Amniotic epithelial cell (primary cell): ENCODE measurements at regions not wholly inside any gene's neighbourhood (a gene's known extent, or its start where the extent isn't known, plus 50 kb on each side); places are given as distances from the start of the nearest gene placed in this dataset.
A peak's percentile ranks its signal among the peaks of the same experiment; 100 is the strongest.

Source experiments
- DNase-seq: peaks from one replicate; pipeline ENCODE4 v3.0.0-alpha.2; 2010; ENCODE audit warnings: low read depth

- DNase-seq: no peak
These were observed 509.2 kb downstream of the TDRD15 start for GRCh38 chr2:21633015-21633414.

GRCh38 chr2:21633466-21633865 is 509.7 kb downstream of the TDRD15 start:
- no peak for DNase-seq

- no peak for DNase-seq
These were observed 510.1 kb downstream of the TDRD15 start for GRCh38 chr2:21633911-21634310.

GRCh38 chr2:21640046-21640445 is 516.3 kb downstream of the TDRD15 start:
- no peak for DNase-seq

- peak; percentile 17 for DNase-seq
These were observed 518.9 kb downstream of the TDRD15 start for GRCh38 chr2:21642647-21643046.

GRCh38 chr2:21643180-21643579 is 519.4 kb downstream of the TDRD15 start:
- DNase-seq: peak; percentile 47

GRCh38 chr2:21644266-21644665 is 520.5 kb downstream of the TDRD15 start:
- peak; percentile 5 for DNase-seq

- no peak for DNase-seq
These were observed 522.6 kb downstream of the TDRD15 start for GRCh38 chr2:21646345-21646744.

- DNase-seq: no peak
These were observed 526.8 kb downstream of the TDRD15 start for GRCh38 chr2:21650569-21650968.

- DNase-seq: no peak
These were observed 531.4 kb downstream of the TDRD15 start for GRCh38 chr2:21655136-21655535.

GRCh38 chr2:21656330-21657075 is 532.7 kb downstream of the TDRD15 start:
- DNase-seq: no peak

GRCh38 chr2:21657445-21657844 is 533.7 kb downstream of the TDRD15 start:
- DNase-seq: peak; percentile 6

- no peak for DNase-seq
These were observed 534.5 kb downstream of the TDRD15 start for GRCh38 chr2:21658269-21658668.

- no peak for DNase-seq
These were observed 535.2 kb downstream of the TDRD15 start for GRCh38 chr2:21658907-21659477.

GRCh38 chr2:21664083-21664482 is 540.3 kb downstream of the TDRD15 start:
- no peak for DNase-seq

- DNase-seq: no peak
These were observed 543.9 kb downstream of the TDRD15 start for GRCh38 chr2:21667638-21668037.

GRCh38 chr2:21668078-21668710 is 544.4 kb downstream of the TDRD15 start:
- no peak for DNase-seq

GRCh38 chr2:21676041-21676440 is 552.3 kb downstream of the TDRD15 start:
- DNase-seq: no peak

- no peak for DNase-seq
These were observed 552.9 kb downstream of the TDRD15 start for GRCh38 chr2:21676676-21677075.

- no peak for DNase-seq
These were observed 560.1 kb downstream of the TDRD15 start for GRCh38 chr2:21683838-21684237.

GRCh38 chr2:21687589-21687988 is 563.8 kb downstream of the TDRD15 start:
- no peak for DNase-seq

- DNase-seq: no peak
These were observed 566.2 kb downstream of the TDRD15 start for GRCh38 chr2:21690005-21690404.

GRCh38 chr2:21693081-21693480 is 569.3 kb downstream of the TDRD15 start:
- DNase-seq: no peak
